ENCODE measurements at regions not wholly inside any gene's neighbourhood (a gene's known extent, or its start where the extent isn't known, plus 50 kb on each side); places are given as distances from the start of the nearest gene placed in this dataset.
A peak's percentile ranks its signal among the peaks of the same experiment; 100 is the strongest.

GRCh38 chr5:106843812-106844416 lies 826.8 kb downstream of the EFNA5 start:
- ATAC-seq = peak; percentile 69
- TF ChIP-seq POU6F1 (CRISPR knock-in tag; IDR thresholded peaks at IDR 0.05; ENCODE audit: borderline replicate concordance, low read depth) (no peak), ARNTL (CRISPR knock-in tag; IDR thresholded peaks at IDR 0.05; ENCODE audit: borderline replicate concordance, low read depth) (no peak), ZC3H10 (CRISPR knock-in tag; IDR thresholded peaks at IDR 0.05) (no peak), RARB (CRISPR knock-in tag; IDR thresholded peaks at IDR 0.05) (no peak), ZFP3 (CRISPR knock-in tag; IDR thresholded peaks at IDR 0.05) (no peak), CREB5 (CRISPR knock-in tag; IDR thresholded peaks at IDR 0.05; ENCODE audit: low read depth) (no peak), ZNF8 (CRISPR knock-in tag; IDR thresholded peaks at IDR 0.05) (no peak), ISL1 (CRISPR knock-in tag; IDR thresholded peaks at IDR 0.05) (no peak), ESRRG (CRISPR knock-in tag; IDR thresholded peaks at IDR 0.05) (no peak), OSR1 (CRISPR knock-in tag; IDR thresholded peaks at IDR 0.05) (no peak), SNAI2 (CRISPR knock-in tag; IDR thresholded peaks at IDR 0.05) (no peak), TOX (CRISPR knock-in tag; IDR thresholded peaks at IDR 0.05; ENCODE audit: borderline replicate concordance) (no peak), GLIS3 (CRISPR knock-in tag; IDR thresholded peaks at IDR 0.05) (no peak)

- no peak for ATAC-seq
- TF ChIP-seq ZNF8 (CRISPR knock-in tag; IDR thresholded peaks at IDR 0.05) (no peak), ZNF565 (CRISPR knock-in tag; conservative IDR thresholded peaks at IDR 0.05; ENCODE audit: low read depth) (no peak), ZC3H10 (CRISPR knock-in tag; IDR thresholded peaks at IDR 0.05) (no peak), TCF4 (CRISPR knock-in tag; IDR thresholded peaks at IDR 0.05; ENCODE audit: borderline replicate concordance) (no peak), ZNF70 (CRISPR knock-in tag; IDR thresholded peaks at IDR 0.05) (no peak), ARNTL (CRISPR knock-in tag; IDR thresholded peaks at IDR 0.05; ENCODE audit: borderline replicate concordance, low read depth) (no peak), CSRNP3 (CRISPR knock-in tag; IDR thresholded peaks at IDR 0.05) (no peak), OSR1 (CRISPR knock-in tag; IDR thresholded peaks at IDR 0.05) (no peak)
Observed at GRCh38 chr5:106833517-106833916, 837.2 kb downstream of the EFNA5 start.

- peak; percentile 40; the same call in 1 of the 3 replicates for ATAC-seq
- TF ChIP-seq ARNTL (CRISPR knock-in tag; IDR thresholded peaks at IDR 0.05; ENCODE audit: borderline replicate concordance, low read depth) = no peak
- TF ChIP-seq RARB (CRISPR knock-in tag; IDR thresholded peaks at IDR 0.05) = no peak
- TF ChIP-seq GLIS3 (CRISPR knock-in tag; IDR thresholded peaks at IDR 0.05) = no peak
- TF ChIP-seq TOX (CRISPR knock-in tag; IDR thresholded peaks at IDR 0.05; ENCODE audit: borderline replicate concordance) = no peak
- no peak for TF ChIP-seq PPARA (CRISPR knock-in tag; IDR thresholded peaks at IDR 0.05; ENCODE audit: borderline replicate concordance)
- TF ChIP-seq ZNF565 (CRISPR knock-in tag; conservative IDR thresholded peaks at IDR 0.05; ENCODE audit: low read depth) = no peak
- TF ChIP-seq ESRRG (CRISPR knock-in tag; IDR thresholded peaks at IDR 0.05) = no peak
- no peak for TF ChIP-seq ZFP30 (CRISPR knock-in tag; IDR thresholded peaks at IDR 0.05)
- no peak for TF ChIP-seq PATZ1 (CRISPR knock-in tag; IDR thresholded peaks at IDR 0.05; ENCODE audit: borderline replicate concordance)
- no peak for TF ChIP-seq BACH2 (CRISPR knock-in tag; IDR thresholded peaks at IDR 0.05; ENCODE audit: borderline replicate concordance)
- no peak for TF ChIP-seq TSHZ2 (CRISPR knock-in tag; IDR thresholded peaks at IDR 0.05)
- TF ChIP-seq ZC3H10 (CRISPR knock-in tag; IDR thresholded peaks at IDR 0.05) = no peak
- no peak for TF ChIP-seq TCF4 (CRISPR knock-in tag; IDR thresholded peaks at IDR 0.05; ENCODE audit: borderline replicate concordance)
- no peak for TF ChIP-seq ISL1 (CRISPR knock-in tag; IDR thresholded peaks at IDR 0.05)
- no peak for TF ChIP-seq POU6F1 (CRISPR knock-in tag; IDR thresholded peaks at IDR 0.05; ENCODE audit: borderline replicate concordance, low read depth)
- TF ChIP-seq CSRNP3 (CRISPR knock-in tag; IDR thresholded peaks at IDR 0.05) = no peak
- no peak for TF ChIP-seq ZNF8 (CRISPR knock-in tag; IDR thresholded peaks at IDR 0.05)
Observed at GRCh38 chr5:106827061-106827460, 843.7 kb downstream of the EFNA5 start.
